GM23338 (cell line): ENCODE measurements at regions not wholly inside any gene's neighbourhood (a gene's known extent, or its start where the extent isn't known, plus 50 kb on each side); places are given as distances from the start of the nearest gene placed in this dataset.

ENCODE experiments used
- EZH2 ChIP-seq: fragments of 200-600 bp; sonication (generic); IDR thresholded peaks from one replicate; pipeline ENCODE4 v1.8.0; 2017; ENCODE audit warnings: antibody characterized with exemption, mild to moderate bottlenecking, low read depth; ENCODE audit not compliant: unreplicated experiment
- EZH2phosphoT487 ChIP-seq: fragments of 200-600 bp; sonication (generic); IDR thresholded peaks from one replicate; pipeline ENCODE4 v1.8.1; 2018; ENCODE audit warnings: antibody characterized with exemption; ENCODE audit not compliant: unreplicated experiment
- JUNB ChIP-seq: IDR thresholded peaks from one replicate; pipeline ENCODE4 v1.6.1; 2016; ENCODE audit warnings: antibody characterized with exemption; ENCODE audit not compliant: unreplicated experiment
- NANOG ChIP-seq: IDR thresholded peaks from 2 replicates; pipeline ENCODE4 v1.6.1; 2016; ENCODE audit warnings: antibody characterized with exemption, borderline replicate concordance
- POLR2AphosphoS5 ChIP-seq: IDR thresholded peaks from 2 replicates; pipeline ENCODE4 v1.6.1; 2016; ENCODE audit warnings: antibody characterized with exemption, low read depth
- TF ChIP-seq, protein P1 (sequence below), 2 experiments: fragments of 200-600 bp in 1 of 2; sonication (generic) in 1 of 2; conservative IDR thresholded peaks; 2 replicates each; pipeline versions ENCODE4 v1.5.1 to v1.6.1; 2016 to 2017; ENCODE audit warnings: antibody characterized with exemption in 2 of 2, low read depth in 2 of 2, mild to moderate bottlenecking in 2 of 2, moderate library complexity in 1 of 2
- TF ChIP-seq, protein P2 (sequence below): IDR thresholded peaks from one replicate; pipeline ENCODE4 v1.6.1; 2018; ENCODE audit warnings: antibody characterized with exemption; ENCODE audit not compliant: unreplicated experiment

- TF ChIP-seq POLR2AphosphoS5 (no peak), JUNB (no peak), EZH2 (no peak), EZH2phosphoT487 (no peak), NANOG (no peak)
- TF ChIP-seq, protein P1, sequence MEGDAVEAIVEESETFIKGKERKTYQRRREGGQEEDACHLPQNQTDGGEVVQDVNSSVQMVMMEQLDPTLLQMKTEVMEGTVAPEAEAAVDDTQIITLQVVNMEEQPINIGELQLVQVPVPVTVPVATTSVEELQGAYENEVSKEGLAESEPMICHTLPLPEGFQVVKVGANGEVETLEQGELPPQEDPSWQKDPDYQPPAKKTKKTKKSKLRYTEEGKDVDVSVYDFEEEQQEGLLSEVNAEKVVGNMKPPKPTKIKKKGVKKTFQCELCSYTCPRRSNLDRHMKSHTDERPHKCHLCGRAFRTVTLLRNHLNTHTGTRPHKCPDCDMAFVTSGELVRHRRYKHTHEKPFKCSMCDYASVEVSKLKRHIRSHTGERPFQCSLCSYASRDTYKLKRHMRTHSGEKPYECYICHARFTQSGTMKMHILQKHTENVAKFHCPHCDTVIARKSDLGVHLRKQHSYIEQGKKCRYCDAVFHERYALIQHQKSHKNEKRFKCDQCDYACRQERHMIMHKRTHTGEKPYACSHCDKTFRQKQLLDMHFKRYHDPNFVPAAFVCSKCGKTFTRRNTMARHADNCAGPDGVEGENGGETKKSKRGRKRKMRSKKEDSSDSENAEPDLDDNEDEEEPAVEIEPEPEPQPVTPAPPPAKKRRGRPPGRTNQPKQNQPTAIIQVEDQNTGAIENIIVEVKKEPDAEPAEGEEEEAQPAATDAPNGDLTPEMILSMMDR (conservative IDR thresholded peaks at IDR 0.05; ENCODE audit: low read depth in 2 of 2) = no peak
- TF ChIP-seq, protein P2, sequence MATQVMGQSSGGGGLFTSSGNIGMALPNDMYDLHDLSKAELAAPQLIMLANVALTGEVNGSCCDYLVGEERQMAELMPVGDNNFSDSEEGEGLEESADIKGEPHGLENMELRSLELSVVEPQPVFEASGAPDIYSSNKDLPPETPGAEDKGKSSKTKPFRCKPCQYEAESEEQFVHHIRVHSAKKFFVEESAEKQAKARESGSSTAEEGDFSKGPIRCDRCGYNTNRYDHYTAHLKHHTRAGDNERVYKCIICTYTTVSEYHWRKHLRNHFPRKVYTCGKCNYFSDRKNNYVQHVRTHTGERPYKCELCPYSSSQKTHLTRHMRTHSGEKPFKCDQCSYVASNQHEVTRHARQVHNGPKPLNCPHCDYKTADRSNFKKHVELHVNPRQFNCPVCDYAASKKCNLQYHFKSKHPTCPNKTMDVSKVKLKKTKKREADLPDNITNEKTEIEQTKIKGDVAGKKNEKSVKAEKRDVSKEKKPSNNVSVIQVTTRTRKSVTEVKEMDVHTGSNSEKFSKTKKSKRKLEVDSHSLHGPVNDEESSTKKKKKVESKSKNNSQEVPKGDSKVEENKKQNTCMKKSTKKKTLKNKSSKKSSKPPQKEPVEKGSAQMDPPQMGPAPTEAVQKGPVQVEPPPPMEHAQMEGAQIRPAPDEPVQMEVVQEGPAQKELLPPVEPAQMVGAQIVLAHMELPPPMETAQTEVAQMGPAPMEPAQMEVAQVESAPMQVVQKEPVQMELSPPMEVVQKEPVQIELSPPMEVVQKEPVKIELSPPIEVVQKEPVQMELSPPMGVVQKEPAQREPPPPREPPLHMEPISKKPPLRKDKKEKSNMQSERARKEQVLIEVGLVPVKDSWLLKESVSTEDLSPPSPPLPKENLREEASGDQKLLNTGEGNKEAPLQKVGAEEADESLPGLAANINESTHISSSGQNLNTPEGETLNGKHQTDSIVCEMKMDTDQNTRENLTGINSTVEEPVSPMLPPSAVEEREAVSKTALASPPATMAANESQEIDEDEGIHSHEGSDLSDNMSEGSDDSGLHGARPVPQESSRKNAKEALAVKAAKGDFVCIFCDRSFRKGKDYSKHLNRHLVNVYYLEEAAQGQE = no peak
Observed at GRCh38 chr2:76120176-76120575, 409.5 kb upstream of the GCFC2 start.
